Fibroblast of lung (primary cell): ENCODE measurements at regions not wholly inside any gene's neighbourhood (a gene's known extent, or its start where the extent isn't known, plus 50 kb on each side); places are given as distances from the start of the nearest gene placed in this dataset.

Experiments
- DNase-seq, 2 donors: peaks; one replicate each; pipeline versions ENCODE4 v3.0.0 to v3.0.0-alpha.2; 2010; ENCODE audit warnings: low read depth in 2 of 2
- H2AFZ ChIP-seq: 2 replicates; pipeline ENCODE4 v1.5.1; 2012; ENCODE audit warnings: low read length, control low read depth, inconsistent platforms
- H3K27ac ChIP-seq: 2 replicates; pipeline ENCODE4 v1.5.1; 2011; ENCODE audit warnings: low read length, control low read depth; ENCODE audit not compliant: insufficient read depth
- H3K27me3 ChIP-seq: 2 replicates; pipeline ENCODE4 v1.5.1; 2011; ENCODE audit warnings: mild to moderate bottlenecking, low read length; ENCODE audit not compliant: control insufficient read depth, insufficient read depth
- H3K36me3 ChIP-seq: 2 replicates; pipeline ENCODE4 v1.5.1; 2011; ENCODE audit warnings: low read length; ENCODE audit not compliant: control insufficient read depth, insufficient read depth
- H3K4me1 ChIP-seq: 2 replicates; pipeline ENCODE4 v1.5.1; 2011; ENCODE audit warnings: low read length; ENCODE audit not compliant: control insufficient read depth, insufficient read depth; ENCODE audit errors: extremely low read depth
- H3K4me2 ChIP-seq: 2 replicates; pipeline ENCODE4 v1.5.1; 2011; ENCODE audit warnings: low read length, control low read depth; ENCODE audit not compliant: insufficient read depth; ENCODE audit errors: extremely low read depth
- H3K4me3 ChIP-seq, 4 experiments: fragments of 200-600 bp in 1 of 4; sonication (generic) in 1 of 4; replicated peaks in 1 of 4; 2 replicates each; pipeline ENCODE4 v1.5.1; 2011 to 2016; ENCODE audit warnings: low read length in 4 of 4, low read depth in 3 of 4, mild to moderate bottlenecking in 3 of 4, control low read depth in 2 of 4, inconsistent platforms in 1 of 4, mixed read lengths in 1 of 4; ENCODE audit not compliant: insufficient read depth in 1 of 4; ENCODE audit errors: control extremely low read depth in 1 of 4
- H3K79me2 ChIP-seq: 2 replicates; pipeline ENCODE4 v1.5.1; 2012; ENCODE audit warnings: mild to moderate bottlenecking, low read length, inconsistent platforms; ENCODE audit not compliant: control insufficient read depth, insufficient read depth
- H3K9ac ChIP-seq: 2 replicates; pipeline ENCODE4 v1.5.1; 2011; ENCODE audit warnings: mild to moderate bottlenecking, low read length, control low read depth; ENCODE audit not compliant: insufficient read depth
- H3K9me3 ChIP-seq: 2 replicates; pipeline ENCODE4 v1.5.1; 2012; ENCODE audit warnings: low read depth, low read length; ENCODE audit not compliant: control insufficient read depth, insufficient read depth
- H4K20me1 ChIP-seq: 2 replicates; pipeline ENCODE4 v1.5.1; 2011; ENCODE audit warnings: low read length; ENCODE audit not compliant: control insufficient read depth, insufficient read depth; ENCODE audit errors: extremely low read depth
- CTCF ChIP-seq, 2 donors: IDR thresholded peaks in 1 of 2; conservative IDR thresholded peaks in 1 of 2; 1 replicate in 1 of 2; 2 replicates in 1 of 2; pipeline ENCODE4 v1.5.1; 2011 to 2012; ENCODE audit warnings: low read length in 2 of 2, control low read depth in 1 of 2, inconsistent platforms in 1 of 2, low read depth in 1 of 2, mild to moderate bottlenecking in 1 of 2
- EZH2 ChIP-seq: IDR thresholded peaks from 2 replicates; pipeline ENCODE4 v1.5.1; 2012; ENCODE audit warnings: low read length, control low read depth, mild to moderate bottlenecking; ENCODE audit errors: missing control alignments

DNA sequence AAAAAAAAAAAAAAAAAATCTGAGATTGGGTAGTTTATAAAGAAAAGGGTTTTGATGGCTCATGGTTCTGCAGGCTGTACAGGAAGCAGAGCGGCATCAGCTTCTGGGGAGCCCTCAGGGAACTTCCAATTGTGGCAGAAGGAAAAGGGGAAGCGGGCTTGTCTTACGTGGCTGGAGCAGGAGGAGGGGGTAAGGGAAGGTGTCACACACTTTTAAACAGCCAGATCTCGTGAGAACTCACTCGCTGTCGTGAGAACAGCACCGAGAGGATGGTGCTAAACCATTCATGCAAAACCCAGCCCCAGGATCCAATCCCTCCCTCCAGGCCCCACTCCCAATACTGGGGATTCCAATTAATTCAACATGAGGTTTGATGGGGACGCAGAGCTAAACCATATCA is 806.2 kb downstream of the TBC1D22A start:
- no peaks in the 10 kb centered on the region for H3K27me3 ChIP-seq
- no peak overlapping the region for H3K4me2 ChIP-seq
- no peaks in the 10 kb centered on the region for H4K20me1 ChIP-seq
- H3K4me1 ChIP-seq = no peaks in the 10 kb centered on the region
- H3K9me3 ChIP-seq = no peaks in the 10 kb centered on the region
- no peak overlapping the region for H3K9ac ChIP-seq
- no peak overlapping the region for H3K27ac ChIP-seq
- no peaks in the 10 kb centered on the region for H3K36me3 ChIP-seq
- H3K79me2 ChIP-seq = no peaks in the 10 kb centered on the region
- TF ChIP-seq CTCF (conservative IDR thresholded peaks at IDR 0.05 in 1 of 2, IDR thresholded peaks at IDR 0.05 in 1 of 2; ENCODE audit: low read depth in 1 of 2, low read length in 2 of 2) (no peak), EZH2 (no peak)
- no peak overlapping the region for H2AFZ ChIP-seq
- H3K4me3 ChIP-seq = no peak overlapping the region
- no peak for DNase-seq

GRCh38 chr22:47567126-47568090 is 805.0 kb downstream of the TBC1D22A start:
- H3K9me3 ChIP-seq = no peaks in the 10 kb centered on the region
- no peak overlapping the region for H2AFZ ChIP-seq
- H4K20me1 ChIP-seq = no peaks in the 10 kb centered on the region
- no peaks in the 10 kb centered on the region for H3K4me1 ChIP-seq
- no peak overlapping the region for H3K9ac ChIP-seq
- peak in 1 of 2 donors; percentile 27 for DNase-seq
- no peak overlapping the region for H3K4me2 ChIP-seq
- no peak overlapping the region for H3K27ac ChIP-seq
- TF ChIP-seq CTCF (conservative IDR thresholded peaks at IDR 0.05 in 1 of 2, IDR thresholded peaks at IDR 0.05 in 1 of 2; ENCODE audit: low read depth in 1 of 2, low read length in 2 of 2) (no peak), EZH2 (no peak)
- H3K4me3 ChIP-seq = no peak overlapping the region
- no peaks in the 10 kb centered on the region for H3K27me3 ChIP-seq
- no peaks in the 10 kb centered on the region for H3K36me3 ChIP-seq
- no peaks in the 10 kb centered on the region for H3K79me2 ChIP-seq

DNA sequence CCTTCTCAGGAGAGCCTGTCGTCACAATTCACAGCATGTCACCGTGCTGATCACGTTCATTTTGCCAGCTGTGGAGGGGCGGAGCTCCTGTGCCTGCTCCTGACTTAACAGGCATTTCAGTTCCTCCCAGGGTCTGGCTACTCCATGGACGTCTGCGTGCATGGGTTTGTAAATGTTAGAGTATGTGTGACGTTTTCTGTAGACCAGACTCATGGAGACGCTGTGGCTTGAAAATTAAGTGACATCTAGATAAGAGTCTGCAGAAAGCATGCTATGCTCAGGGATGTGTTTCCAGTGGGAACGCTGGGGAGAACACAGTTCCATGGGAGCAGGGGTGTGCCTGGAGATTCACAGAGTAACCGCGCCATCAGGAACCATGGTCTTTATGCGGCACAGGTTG is 804.0 kb downstream of the TBC1D22A start:
- no peak overlapping the region for H3K9ac ChIP-seq
- no peaks in the 10 kb centered on the region for H3K27me3 ChIP-seq
- no peaks in the 10 kb centered on the region for H3K79me2 ChIP-seq
- H3K4me3 ChIP-seq = no peak overlapping the region
- no peak for DNase-seq
- H3K4me2 ChIP-seq = no peak overlapping the region
- TF ChIP-seq EZH2 (no peak), CTCF (conservative IDR thresholded peaks at IDR 0.05 in 1 of 2, IDR thresholded peaks at IDR 0.05 in 1 of 2; ENCODE audit: low read depth in 1 of 2, low read length in 2 of 2) (no peak)
- H3K27ac ChIP-seq = no peak overlapping the region
- no peaks in the 10 kb centered on the region for H4K20me1 ChIP-seq
- H3K4me1 ChIP-seq = no peaks in the 10 kb centered on the region
- H2AFZ ChIP-seq = no peak overlapping the region
- no peaks in the 10 kb centered on the region for H3K9me3 ChIP-seq
- H3K36me3 ChIP-seq = no peaks in the 10 kb centered on the region
